ENCODE measurements at regions not wholly inside any gene's neighbourhood (a gene's known extent, or its start where the extent isn't known, plus 50 kb on each side); places are given as distances from the start of the nearest gene placed in this dataset.

GRCh38 chr6:145540741-145541140 is 194.6 kb downstream of the EPM2A start:
- TF ChIP-seq EP300 (IDR thresholded peaks at IDR 0.05; ENCODE audit: borderline replicate concordance) (no peak), YY1 (IDR thresholded peaks at IDR 0.05; ENCODE audit: low read depth) (no peak), MAX (IDR thresholded peaks at IDR 0.05) (no peak), USF1 (IDR thresholded peaks at IDR 0.05) (no peak), CREB1 (IDR thresholded peaks at IDR 0.05; ENCODE audit: low read depth) (no peak), NFIC (IDR thresholded peaks at IDR 0.05) (no peak), TAF1 (IDR thresholded peaks at IDR 0.05; ENCODE audit: low read depth) (no peak), REST (IDR thresholded peaks at IDR 0.05; ENCODE audit: low read depth) (no peak), RAD21 (IDR thresholded peaks at IDR 0.05; ENCODE audit: low read depth) (no peak), CEBPB (IDR thresholded peaks at IDR 0.05) (no peak), EGR1 (IDR thresholded peaks at IDR 0.05) (no peak), TCF12 (IDR thresholded peaks at IDR 0.05; ENCODE audit: low read depth) (no peak), ZBTB7A (IDR thresholded peaks at IDR 0.05; ENCODE audit: low read depth) (no peak)
